Fibroblast of villous mesenchyme (primary cell): ENCODE measurements at regions not wholly inside any gene's neighbourhood (a gene's known extent, or its start where the extent isn't known, plus 50 kb on each side); places are given as distances from the start of the nearest gene placed in this dataset.
"Not testable (repeated sequence)": the region's sequence is repeated elsewhere in the genome, so short reads cannot be mapped to it uniquely, and the experiment has no call there.

Source experiments
- DNase-seq: peaks from one replicate; pipeline ENCODE4 v3.0.0-alpha.2; 2010; ENCODE audit warnings: low read depth
- H3K4me3 ChIP-seq: 2 replicates; pipeline ENCODE4 v1.5.1; 2011; ENCODE audit warnings: low read depth, mild to moderate bottlenecking, low read length
- TF ChIP-seq, protein P1 (sequence below): IDR thresholded peaks from 2 replicates; pipeline ENCODE4 v1.5.1; 2012; ENCODE audit warnings: low read depth, mild to moderate bottlenecking, low read length; ENCODE audit not compliant: insufficient read depth

DNA sequence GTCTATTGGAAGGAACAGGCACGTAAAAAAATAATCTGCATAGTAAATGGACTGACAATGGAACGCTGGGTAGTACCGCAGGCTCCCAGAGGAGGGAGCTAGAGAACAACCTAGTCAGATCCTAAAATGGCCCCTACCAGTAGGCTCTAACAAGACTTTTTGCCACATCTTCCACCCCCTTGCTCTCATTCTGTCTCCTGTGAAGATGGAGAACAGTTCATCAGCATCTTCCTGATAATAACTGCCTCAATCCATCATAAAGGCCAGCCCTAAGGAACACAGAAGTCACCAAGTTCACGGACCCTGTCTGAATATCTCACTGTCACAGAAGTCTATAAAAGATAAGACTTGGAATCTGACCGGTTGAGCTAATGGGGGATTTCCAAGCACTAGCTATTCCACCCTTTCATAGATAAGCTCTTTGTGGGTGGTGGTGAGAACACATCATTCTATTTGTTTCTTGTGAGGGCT lies 133.4 kb downstream of the SLC1A3 start:
- TF ChIP-seq, protein P1, sequence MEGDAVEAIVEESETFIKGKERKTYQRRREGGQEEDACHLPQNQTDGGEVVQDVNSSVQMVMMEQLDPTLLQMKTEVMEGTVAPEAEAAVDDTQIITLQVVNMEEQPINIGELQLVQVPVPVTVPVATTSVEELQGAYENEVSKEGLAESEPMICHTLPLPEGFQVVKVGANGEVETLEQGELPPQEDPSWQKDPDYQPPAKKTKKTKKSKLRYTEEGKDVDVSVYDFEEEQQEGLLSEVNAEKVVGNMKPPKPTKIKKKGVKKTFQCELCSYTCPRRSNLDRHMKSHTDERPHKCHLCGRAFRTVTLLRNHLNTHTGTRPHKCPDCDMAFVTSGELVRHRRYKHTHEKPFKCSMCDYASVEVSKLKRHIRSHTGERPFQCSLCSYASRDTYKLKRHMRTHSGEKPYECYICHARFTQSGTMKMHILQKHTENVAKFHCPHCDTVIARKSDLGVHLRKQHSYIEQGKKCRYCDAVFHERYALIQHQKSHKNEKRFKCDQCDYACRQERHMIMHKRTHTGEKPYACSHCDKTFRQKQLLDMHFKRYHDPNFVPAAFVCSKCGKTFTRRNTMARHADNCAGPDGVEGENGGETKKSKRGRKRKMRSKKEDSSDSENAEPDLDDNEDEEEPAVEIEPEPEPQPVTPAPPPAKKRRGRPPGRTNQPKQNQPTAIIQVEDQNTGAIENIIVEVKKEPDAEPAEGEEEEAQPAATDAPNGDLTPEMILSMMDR = peak; percentile 93
- peak; percentile 74 for DNase-seq
- no peak overlapping the region for H3K4me3 ChIP-seq

DNA sequence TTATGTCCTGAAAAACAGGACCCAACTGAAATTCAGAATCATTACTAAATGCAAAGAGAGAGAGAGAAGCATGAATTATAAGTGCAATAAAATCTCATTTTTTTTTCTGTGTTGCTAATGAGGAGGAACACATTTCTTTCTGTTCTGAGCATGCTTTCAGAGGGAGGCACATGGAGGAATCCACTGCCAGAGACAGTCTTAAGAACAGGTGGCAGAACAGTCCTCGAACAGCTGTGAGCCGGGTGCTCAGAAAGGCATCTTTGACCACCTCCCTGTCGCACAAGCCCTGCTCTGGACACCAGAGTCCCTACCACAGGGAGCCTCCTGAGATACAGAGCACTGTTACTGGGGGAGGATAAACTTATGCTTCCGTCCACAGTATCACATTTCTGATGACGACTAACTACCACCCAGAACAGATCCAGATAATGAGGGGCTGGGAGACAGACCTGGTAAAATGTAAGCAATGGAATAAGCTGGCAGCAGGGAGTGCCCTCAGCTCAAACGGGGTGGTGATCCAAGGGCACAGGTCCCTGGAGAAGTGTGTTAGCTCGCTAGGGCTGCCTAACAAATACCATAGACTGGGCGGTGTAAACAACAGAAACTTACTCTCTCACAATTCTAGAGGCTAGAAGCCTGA lies 134.0 kb downstream of the SLC1A3 start:
- no peak overlapping the region for H3K4me3 ChIP-seq
- TF ChIP-seq, protein P1 = no peak
- no peak for DNase-seq

DNA sequence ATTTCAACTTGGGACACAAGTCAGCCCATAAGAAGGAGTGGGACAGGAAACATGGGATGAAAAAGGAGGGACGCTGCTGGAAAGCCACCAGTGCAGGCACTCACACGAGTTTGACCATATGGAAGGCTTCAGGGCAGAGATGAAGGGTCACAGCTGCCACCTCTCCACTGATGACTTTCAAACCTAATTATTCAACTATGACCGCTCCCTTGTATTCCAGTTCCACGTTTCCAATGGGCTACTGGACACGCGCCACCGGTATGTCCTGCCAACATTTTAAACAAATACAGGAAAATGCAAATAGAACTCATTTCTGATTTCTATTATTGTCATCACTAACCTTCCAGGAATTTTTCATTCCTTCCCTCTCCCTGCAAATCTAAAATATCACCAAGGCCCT lies 134.7 kb downstream of the SLC1A3 start:
- no peak for DNase-seq
- H3K4me3 ChIP-seq = no peak overlapping the region
- TF ChIP-seq, protein P1 = no peak

DNA sequence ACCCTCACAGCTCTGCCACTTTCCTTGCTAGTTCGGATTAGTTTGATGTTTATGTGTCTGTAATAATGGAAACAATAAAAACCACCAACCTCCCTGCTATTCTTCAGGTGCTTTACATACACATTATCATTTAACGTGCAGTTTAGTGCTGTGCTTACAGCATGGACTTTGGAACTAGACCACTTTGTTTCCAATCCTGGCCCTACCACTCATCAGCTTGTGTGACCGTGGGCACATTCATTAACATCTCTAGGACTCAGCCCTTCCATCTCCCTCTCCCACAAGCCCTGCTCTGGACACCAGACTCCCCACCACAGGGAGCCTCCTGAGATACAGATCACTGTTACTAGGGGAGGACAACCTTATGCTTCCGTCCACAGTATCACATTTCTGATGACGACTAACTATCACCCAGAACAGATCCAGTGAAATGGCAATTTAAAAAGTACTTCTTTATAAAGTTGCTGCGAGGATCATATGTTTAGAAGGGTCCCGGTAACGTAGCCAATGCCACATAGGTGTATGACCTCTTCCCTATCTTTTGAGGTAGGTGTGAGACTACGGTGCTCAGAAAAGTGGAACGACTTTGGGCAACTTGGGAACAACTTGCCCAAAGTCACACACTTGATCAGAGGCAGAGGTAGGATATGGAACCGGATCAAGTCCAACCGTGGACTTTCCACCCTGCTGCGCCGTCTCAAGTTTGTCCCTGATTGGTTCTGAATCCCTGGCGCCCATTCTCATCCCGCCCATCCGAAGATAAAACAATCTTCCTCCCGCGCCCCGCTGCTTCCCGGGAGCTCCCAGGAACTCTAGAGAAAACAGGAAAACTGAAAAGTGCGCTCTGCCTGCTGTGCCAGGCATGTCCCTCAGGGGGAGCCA lies 132.4 kb upstream of the NIPBL start:
- TF ChIP-seq, protein P1 = peak; percentile 73
- DNase-seq = peak; percentile 67
- peak overlapping the region; percentile 63 for H3K4me3 ChIP-seq

DNA sequence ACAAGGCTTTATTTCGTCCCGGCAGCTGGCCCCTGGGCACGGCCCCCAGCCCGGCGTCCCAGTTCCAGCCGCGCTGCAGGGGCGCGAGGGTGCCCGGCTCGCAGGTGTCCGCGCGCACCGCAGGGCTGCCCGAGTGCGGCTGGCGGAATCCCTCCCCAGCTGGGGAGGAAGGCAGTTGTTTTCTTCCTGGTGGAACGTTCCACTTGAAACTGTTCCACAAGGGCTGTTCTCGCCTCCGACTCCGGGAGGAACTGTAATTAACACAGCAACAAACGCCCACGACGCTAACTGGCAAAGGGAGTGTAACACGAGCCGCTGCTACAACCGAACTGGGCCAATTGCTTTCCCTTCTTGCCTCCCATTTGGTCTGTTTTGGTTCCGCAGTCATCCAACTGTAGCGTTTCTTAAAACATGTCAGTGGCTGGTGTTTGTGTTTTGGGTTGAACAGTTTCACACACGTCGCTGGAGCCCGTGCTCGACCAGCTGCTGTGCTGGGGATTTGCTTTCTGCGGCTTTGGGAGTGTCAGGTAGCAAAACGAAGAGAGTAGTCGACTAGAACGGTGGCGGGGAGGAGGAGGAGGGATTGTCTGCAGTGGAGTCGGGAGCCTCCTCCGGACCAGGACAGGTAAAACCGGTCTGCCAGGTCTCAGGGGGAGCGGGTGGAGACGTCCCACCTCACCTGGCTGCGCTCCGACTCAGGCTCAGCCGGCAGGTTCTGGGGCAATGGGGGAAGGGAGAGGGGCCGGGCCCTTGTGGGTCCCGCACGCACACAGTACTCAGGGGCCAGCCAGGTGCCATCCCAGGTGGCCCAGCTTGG lies 131.6 kb upstream of the NIPBL start:
- DNase-seq = peak; percentile 57
- H3K4me3 ChIP-seq = peak overlapping the region; percentile 63
- TF ChIP-seq, protein P1 = no peak

DNA sequence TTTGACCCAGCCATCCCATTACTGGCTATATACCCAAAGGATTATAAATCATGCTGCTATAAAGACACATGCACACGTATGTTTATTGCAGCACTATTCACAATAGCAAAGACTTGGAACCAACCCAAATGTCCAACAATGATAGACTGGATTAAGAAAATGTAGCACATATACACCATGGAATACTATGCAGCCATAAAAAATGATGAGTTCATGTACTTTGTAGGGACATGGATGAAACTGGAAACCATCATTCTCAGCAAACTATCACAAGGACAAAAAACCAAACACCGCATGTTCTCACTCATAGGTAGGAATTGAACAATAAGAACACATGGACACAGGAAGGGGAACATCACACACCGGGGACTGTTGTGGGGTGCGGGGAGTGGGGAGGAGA lies 128.8 kb upstream of the NIPBL start:
- not testable (repeated sequence) for DNase-seq, H3K4me3 ChIP-seq

DNA sequence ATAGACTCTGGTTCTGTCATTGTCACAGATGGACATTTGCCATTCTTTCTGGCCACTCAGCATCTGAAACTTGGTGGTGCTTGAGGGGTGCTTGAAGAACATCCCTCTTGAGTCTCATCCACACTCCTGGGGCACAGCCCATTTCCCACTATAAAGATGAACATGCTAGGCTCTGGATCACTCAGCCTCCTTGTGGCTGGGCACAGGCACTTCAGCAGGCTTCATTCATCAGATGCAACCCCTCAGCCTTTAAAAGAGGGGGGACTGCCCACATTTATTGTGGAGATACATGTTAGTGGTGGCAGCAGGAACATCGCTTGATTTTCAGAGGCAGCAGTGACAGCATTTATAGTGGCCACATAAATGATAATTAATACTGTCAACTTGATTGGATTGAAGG lies 124.7 kb upstream of the NIPBL start:
- TF ChIP-seq, protein P1 = peak; percentile 31
- H3K4me3 ChIP-seq = no peak overlapping the region
- peak; percentile 2 for DNase-seq
